ENCODE measurements at regions not wholly inside any gene's neighbourhood (a gene's known extent, or its start where the extent isn't known, plus 50 kb on each side); places are given as distances from the start of the nearest gene placed in this dataset.

DNA sequence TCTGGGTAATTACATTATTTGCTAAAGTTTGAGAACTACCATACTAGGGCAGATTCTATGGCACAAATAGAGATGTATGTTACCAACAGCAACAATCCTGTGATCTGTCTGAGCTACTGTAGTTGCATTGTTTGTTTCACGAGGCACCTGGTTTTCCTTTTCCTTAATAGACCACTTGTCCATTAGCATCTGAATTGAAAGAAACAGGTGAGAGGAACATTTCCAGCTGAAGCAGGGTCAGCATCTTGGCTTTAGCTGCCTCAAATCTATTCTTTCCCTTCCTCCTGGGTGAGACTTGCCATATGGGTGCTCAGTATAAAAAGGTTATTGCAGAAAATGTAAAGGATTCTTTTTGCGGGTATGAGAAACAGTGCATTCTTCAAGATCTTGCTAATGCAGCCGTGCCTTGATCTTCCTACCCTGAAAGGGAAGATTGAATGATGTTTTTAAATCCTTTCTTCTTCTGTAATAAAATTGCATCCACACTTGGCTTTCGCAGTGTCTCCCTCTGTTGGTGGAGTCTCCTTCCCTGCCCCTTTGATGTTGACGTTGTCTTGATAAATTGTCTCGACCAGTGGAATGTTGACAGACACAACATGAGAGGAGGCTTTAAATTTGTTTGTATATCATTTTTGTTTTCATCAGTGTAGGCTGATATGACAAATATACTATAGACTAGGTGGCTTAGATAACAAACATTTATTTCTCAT lies 118.0 kb upstream of the BRINP1 start:
- no peaks in the 10 kb centered on the region for H3K4me1 Mint-ChIP-seq
- H3K27ac Mint-ChIP-seq: no peak overlapping the region
- H3K36me3 Mint-ChIP-seq: no peaks in the 10 kb centered on the region
- DNase-seq (ENCODE audit: low spot score in 2 of 2): no peak
- peaks cover 11% of the 10 kb centered on the region for H3K9me3 Mint-ChIP-seq
- no peak for ATAC-seq
- no peak overlapping the region for H3K4me3 Mint-ChIP-seq

DNA sequence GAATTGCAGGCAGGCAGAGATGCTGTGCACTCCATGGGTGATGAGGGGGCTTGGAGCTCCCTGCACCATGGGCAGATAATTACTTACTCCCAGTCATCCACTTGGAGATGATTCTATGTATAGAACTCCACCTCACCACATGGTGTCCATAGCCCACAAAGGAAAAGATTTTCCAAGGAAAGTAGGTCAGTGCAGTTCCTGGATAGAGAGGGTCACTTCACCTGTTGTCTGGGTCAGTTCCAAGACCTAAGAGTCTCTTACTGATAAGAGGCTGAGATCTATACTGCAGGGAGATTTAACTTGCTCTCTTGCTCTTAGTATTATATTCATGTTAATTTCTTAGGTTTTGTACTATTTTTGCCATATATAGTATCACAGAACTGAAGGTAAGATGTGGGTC lies 113.9 kb upstream of the BRINP1 start:
- no peak overlapping the region for H3K4me3 Mint-ChIP-seq
- no peaks in the 10 kb centered on the region for H3K4me1 Mint-ChIP-seq
- peaks cover 14% of the 10 kb centered on the region for H3K9me3 Mint-ChIP-seq
- no peak overlapping the region for H3K27ac Mint-ChIP-seq
- no peak for DNase-seq (ENCODE audit: low spot score in 2 of 2)
- no peaks in the 10 kb centered on the region for H3K36me3 Mint-ChIP-seq
- no peak for ATAC-seq

DNA sequence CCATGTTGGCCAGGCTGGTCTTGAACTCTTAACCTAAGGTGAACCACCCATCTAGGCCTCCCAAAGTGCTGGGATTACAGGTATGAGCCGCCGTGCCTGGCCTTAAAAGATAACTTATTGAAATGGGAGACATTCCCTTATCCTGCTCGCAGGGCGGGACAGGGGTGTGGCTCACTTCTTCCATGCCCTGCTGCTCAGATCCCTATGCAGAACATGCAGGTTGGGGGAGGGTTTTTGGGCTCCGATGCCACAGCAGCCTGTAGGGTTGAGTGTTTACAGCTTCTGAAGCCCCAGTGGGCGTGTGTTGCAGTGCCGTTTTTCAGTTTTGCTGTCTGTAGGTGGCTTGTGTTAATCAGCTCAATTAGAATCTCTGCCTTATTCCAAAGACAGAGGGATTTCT lies 108.0 kb upstream of the BRINP1 start:
- DNase-seq (ENCODE audit: low spot score in 2 of 2): no peak
- H3K4me1 Mint-ChIP-seq: no peaks in the 10 kb centered on the region
- peaks cover 9% of the 10 kb centered on the region for H3K9me3 Mint-ChIP-seq
- ATAC-seq: no peak
- no peak overlapping the region for H3K27ac Mint-ChIP-seq
- no peaks in the 10 kb centered on the region for H3K36me3 Mint-ChIP-seq
- no peak overlapping the region for H3K4me3 Mint-ChIP-seq

DNA sequence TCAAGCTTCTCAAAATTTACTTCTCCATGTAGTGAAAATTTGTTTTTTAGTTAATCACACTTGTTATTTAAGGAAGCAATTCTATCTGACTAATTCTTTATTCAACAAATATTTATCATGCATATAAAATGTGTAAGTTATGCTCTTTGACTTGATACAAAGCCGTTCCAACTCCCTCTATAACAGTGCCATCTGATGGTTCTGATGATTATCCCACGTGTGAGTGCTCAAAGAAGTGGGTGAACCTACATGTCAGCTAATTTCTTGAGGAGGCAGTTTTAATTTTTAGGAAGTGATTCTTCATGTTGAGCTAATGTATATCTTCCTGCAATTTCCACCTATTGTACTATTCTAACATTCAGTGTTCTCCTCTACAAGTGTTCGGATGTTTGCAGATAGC lies 88.8 kb upstream of the BRINP1 start:
- ATAC-seq: no peak
- Mint-ChIP-seq H3K27ac (no peak overlapping the region), H3K36me3 (no peaks in the 10 kb centered on the region), H3K4me1 (no peaks in the 10 kb centered on the region), H3K4me3 (no peak overlapping the region), H3K9me3 (peaks cover 11% of the 10 kb centered on the region)
- DNase-seq (ENCODE audit: low spot score in 2 of 2): no peak

DNA sequence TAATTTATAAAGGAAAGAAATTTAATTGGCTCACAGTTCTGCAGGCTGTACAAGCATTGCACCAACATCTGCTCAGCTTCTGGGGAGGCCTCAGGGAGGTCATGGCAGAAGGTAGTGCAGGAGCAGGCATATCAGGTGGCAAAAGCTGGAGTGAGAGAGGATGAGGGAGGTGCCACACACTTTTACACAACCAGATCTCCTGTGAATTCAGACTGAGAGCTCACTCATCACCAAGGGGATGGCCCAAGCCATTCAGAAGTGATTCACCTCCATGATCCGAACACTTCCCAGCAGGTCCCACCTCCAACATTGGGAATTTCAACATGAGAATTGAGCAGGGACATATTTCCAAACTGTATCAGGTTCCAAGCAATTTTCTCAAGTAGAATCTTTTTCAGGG lies 84.7 kb upstream of the BRINP1 start:
- peaks cover 17% of the 10 kb centered on the region for H3K9me3 Mint-ChIP-seq
- no peaks in the 10 kb centered on the region for H3K4me1 Mint-ChIP-seq
- no peak overlapping the region for H3K27ac Mint-ChIP-seq
- DNase-seq (ENCODE audit: low spot score in 2 of 2): no peak
- no peak overlapping the region for H3K4me3 Mint-ChIP-seq
- H3K36me3 Mint-ChIP-seq: no peaks in the 10 kb centered on the region
- no peak for ATAC-seq

DNA sequence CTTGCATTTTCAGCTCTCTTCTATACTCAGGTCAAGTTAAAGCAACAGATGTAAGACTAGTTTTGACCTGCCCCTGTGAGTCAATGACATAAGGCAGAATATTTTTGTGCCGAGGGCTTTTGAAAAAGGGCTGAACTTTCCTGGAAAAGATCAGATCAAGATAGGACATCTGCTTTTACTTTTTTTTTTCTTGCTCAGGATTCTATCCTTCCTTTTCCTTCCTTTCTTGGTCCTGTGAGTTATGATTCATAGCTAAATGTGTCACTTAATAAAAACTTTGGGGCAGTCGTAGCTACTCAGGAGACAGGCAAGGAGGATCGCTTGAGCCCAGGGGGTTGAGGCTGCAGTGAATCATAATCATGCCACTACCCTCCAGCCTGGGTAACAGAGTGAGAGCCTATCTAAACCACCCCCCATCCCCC lies 84.3 kb upstream of the BRINP1 start:
- no peaks in the 10 kb centered on the region for H3K36me3 Mint-ChIP-seq
- no peak for DNase-seq (ENCODE audit: low spot score in 2 of 2)
- H3K27ac Mint-ChIP-seq: no peak overlapping the region
- ATAC-seq: no peak
- H3K4me3 Mint-ChIP-seq: no peak overlapping the region
- peaks cover 17% of the 10 kb centered on the region for H3K9me3 Mint-ChIP-seq
- H3K4me1 Mint-ChIP-seq: no peaks in the 10 kb centered on the region

DNA sequence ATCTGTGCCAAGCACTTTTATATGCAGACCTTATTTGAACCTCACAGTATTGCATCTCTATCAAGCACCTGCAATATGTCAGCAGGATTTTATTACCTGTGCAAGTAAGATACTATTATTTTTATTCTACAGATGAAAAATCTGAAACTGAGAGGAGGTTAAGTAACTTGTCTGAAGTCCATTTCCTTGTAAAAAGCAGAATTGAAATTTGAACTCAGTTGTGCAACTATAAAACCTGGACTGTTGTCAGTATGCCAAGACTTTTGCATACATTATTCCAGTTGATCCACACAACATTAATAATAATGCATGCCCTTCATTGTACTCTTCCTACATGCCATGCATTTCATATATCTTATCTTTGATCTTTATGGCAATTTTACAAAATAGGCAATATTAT lies 82.2 kb upstream of the BRINP1 start:
- Mint-ChIP-seq H3K4me3 (no peak overlapping the region), H3K9me3 (peaks cover 17% of the 10 kb centered on the region), H3K4me1 (no peaks in the 10 kb centered on the region), H3K27ac (no peak overlapping the region), H3K36me3 (no peaks in the 10 kb centered on the region)
- DNase-seq (ENCODE audit: low spot score in 2 of 2) (no peak), ATAC-seq (no peak)

DNA sequence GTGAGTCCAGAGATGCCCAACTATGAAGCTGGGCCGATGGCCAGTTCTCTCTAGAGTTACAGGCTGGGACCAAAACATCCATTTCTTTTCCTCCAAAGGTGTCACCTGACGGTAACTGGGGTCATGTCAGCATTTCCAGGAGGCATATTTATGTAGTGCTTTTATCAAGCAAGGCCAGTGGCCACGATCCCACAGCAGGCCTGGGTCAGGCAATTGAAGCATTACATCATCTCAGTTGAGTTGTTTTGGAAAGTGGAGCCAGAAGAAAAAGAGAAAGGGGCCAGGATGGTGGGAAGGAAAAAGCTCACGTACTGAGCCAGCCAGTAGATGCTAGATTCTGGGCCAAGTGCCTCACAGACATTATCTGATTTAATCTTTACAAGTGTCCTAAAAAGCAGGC lies 73.9 kb upstream of the BRINP1 start:
- H3K9me3 Mint-ChIP-seq: peaks cover 6% of the 10 kb centered on the region
- no peak overlapping the region for H3K4me3 Mint-ChIP-seq
- no peak overlapping the region for H3K27ac Mint-ChIP-seq
- DNase-seq (ENCODE audit: low spot score in 2 of 2) (no peak), ATAC-seq (no peak)
- no peaks in the 10 kb centered on the region for H3K36me3 Mint-ChIP-seq
- no peaks in the 10 kb centered on the region for H3K4me1 Mint-ChIP-seq

DNA sequence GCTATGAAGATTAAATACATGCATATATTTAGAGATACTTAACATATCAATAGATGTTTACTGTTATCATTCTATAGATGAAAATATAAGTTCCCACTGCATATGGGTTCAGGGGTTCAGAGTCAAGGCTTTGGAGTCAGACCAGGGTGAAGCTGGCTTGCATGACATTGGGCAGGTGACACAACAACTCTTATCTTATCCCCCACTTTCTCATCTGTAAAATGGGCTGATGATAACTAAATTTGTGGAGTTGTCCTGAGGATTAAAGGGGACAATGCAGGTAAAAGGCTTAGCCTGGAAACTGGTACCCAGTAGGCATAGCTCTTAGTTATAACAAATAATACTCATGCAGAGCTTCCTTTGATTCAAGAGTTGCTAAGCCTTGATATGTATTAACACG lies 72.6 kb upstream of the BRINP1 start:
- Mint-ChIP-seq H3K9me3 (peaks cover 6% of the 10 kb centered on the region), H3K27ac (no peak overlapping the region), H3K36me3 (no peaks in the 10 kb centered on the region), H3K4me3 (no peak overlapping the region), H3K4me1 (no peaks in the 10 kb centered on the region)
- DNase-seq (ENCODE audit: low spot score in 2 of 2): no peak
- ATAC-seq: no peak

DNA sequence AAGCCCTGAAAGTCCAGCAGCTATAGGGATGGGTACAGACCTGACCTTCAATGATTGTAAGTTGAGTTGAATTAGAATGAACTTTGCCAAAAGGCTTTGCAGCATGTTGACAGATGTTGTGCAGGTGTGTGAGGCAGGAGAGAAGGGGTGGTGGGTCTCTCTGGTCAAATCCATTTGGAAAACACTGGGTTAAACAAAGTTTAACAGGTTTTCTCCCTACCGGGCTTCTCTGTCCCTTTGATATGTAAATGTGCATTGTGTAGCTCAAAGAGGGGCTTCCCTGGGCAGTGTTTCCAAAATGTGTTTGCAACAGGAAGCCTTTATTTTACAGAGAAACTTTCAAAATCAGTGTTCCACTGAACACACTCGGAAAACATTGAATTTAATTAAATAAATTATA lies 72.1 kb upstream of the BRINP1 start:
- ATAC-seq: no peak
- Mint-ChIP-seq H3K36me3 (no peaks in the 10 kb centered on the region), H3K4me1 (no peaks in the 10 kb centered on the region), H3K27ac (no peak overlapping the region), H3K4me3 (no peak overlapping the region), H3K9me3 (peaks cover 6% of the 10 kb centered on the region)
- no peak for DNase-seq (ENCODE audit: low spot score in 2 of 2)

DNA sequence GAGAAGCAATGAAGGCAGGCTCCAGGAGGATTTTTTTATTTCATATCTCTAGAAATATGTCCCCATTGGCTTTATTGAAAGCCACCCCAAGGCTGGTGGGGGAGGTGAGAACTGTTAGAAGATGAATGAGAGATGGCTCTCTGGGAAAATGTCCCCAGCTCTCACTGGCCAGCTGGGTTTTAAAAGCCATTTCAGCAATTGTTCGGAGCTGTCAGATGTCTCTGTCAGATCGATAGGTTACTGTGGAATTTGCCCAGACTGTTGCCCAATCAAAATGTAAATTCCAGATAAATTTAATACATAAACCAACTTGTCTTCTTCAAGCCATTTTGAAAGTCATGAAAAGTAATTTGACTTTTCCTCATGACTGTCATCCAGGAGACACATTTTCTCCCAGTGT lies 67.0 kb upstream of the BRINP1 start:
- Mint-ChIP-seq H3K4me3 (no peak overlapping the region), H3K27ac (no peak overlapping the region), H3K9me3 (peaks cover 3% of the 10 kb centered on the region), H3K4me1 (no peaks in the 10 kb centered on the region), H3K36me3 (no peaks in the 10 kb centered on the region)
- DNase-seq (ENCODE audit: low spot score in 2 of 2) (no peak), ATAC-seq (no peak)

DNA sequence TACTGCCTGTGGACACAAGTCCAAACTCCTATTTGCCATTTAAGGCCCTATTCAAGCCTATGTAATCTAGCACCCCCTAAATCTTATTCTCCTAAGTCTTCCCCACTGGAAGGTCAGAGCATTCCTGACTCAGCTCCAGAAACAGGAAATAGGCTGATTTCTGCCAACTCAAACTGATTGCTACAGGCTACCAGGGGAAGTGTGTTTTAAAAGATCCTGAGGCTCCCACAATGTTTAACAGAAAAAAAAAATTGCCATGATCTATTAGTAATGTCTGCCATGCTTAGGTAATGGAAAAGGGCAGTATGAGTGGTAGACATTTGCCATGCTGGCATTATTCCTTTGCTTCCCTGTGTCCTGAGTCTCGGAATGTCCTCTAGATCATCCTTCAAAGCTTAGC lies 65.8 kb upstream of the BRINP1 start:
- DNase-seq (ENCODE audit: low spot score in 2 of 2) (no peak), ATAC-seq (no peak)
- Mint-ChIP-seq H3K27ac (no peak overlapping the region), H3K4me3 (no peak overlapping the region), H3K36me3 (no peaks in the 10 kb centered on the region), H3K4me1 (no peaks in the 10 kb centered on the region), H3K9me3 (peaks cover 3% of the 10 kb centered on the region)

DNA sequence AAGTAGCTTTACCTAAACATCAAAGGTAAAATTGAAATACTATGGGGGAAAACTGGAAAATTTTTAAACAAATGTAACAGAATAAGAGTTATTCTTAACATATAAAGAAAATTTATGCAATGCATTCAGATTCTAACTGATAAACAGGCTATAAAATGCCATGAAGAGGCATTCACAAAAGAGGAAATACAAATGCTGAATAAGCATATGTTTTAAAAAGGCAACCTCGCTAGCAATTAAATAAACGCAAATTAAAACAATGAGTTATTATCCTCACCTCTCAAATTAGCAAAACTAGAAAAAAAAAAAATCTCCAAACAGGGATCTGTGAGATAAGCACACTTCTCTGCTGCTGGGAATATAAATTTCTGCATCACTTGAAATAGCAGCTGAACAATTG lies 63.2 kb upstream of the BRINP1 start:
- Mint-ChIP-seq H3K27ac (no peak overlapping the region), H3K36me3 (no peaks in the 10 kb centered on the region), H3K4me3 (no peak overlapping the region), H3K4me1 (no peaks in the 10 kb centered on the region), H3K9me3 (peaks cover 3% of the 10 kb centered on the region)
- DNase-seq (ENCODE audit: low spot score in 2 of 2): no peak
- ATAC-seq: no peak

DNA sequence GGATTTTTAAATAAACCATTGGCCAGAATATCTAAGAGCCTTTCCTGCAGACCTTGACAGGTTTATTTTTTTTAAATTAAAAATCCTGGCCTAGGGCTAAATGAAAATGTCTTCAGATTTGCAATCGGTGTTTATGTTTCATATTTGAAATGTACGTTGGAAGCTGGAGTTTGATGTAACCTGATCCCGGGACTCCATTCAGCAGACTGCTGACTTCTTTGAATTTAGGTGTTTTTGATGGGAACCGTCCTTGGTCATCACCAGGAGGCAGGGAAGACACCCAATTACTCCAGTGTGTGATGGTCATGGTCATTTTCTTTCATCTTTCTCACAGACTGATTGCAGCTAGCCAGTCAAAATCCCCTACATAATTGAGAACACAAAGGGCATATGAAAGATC lies 60.1 kb upstream of the BRINP1 start:
- Mint-ChIP-seq H3K36me3 (no peaks in the 10 kb centered on the region), H3K4me1 (no peaks in the 10 kb centered on the region), H3K4me3 (no peak overlapping the region), H3K9me3 (peaks cover 3% of the 10 kb centered on the region), H3K27ac (no peak overlapping the region)
- ATAC-seq (no peak), DNase-seq (ENCODE audit: low spot score in 2 of 2) (no peak)

DNA sequence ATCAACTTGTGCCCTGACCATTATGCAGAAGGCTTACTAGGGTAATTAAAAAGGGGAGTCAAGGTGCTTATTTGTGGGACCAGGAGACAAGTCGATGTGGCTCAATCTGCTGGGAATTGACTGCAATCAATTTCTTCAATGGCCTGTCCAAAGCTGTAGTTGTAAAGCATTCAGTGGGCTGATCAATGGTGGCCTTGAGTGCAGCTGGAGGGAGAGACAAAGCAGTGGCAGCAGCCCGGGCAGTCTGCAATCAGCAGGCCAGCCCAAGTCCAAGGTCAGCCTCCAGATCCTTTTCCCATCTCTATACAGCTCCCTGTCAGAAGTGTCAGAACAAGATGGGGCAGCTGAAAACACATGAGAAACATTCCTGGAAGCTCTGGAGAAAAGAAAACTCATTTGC lies 51.0 kb upstream of the BRINP1 start:
- ATAC-seq (no peak), DNase-seq (ENCODE audit: low spot score in 2 of 2) (no peak)
- Mint-ChIP-seq H3K4me3 (no peak overlapping the region), H3K36me3 (no peaks in the 10 kb centered on the region), H3K27ac (no peak overlapping the region), H3K4me1 (no peaks in the 10 kb centered on the region), H3K9me3 (peaks cover 3% of the 10 kb centered on the region)
